ENCODE measurements at regions not wholly inside any gene's neighbourhood (a gene's known extent, or its start where the extent isn't known, plus 50 kb on each side); places are given as distances from the start of the nearest gene placed in this dataset.

DNA sequence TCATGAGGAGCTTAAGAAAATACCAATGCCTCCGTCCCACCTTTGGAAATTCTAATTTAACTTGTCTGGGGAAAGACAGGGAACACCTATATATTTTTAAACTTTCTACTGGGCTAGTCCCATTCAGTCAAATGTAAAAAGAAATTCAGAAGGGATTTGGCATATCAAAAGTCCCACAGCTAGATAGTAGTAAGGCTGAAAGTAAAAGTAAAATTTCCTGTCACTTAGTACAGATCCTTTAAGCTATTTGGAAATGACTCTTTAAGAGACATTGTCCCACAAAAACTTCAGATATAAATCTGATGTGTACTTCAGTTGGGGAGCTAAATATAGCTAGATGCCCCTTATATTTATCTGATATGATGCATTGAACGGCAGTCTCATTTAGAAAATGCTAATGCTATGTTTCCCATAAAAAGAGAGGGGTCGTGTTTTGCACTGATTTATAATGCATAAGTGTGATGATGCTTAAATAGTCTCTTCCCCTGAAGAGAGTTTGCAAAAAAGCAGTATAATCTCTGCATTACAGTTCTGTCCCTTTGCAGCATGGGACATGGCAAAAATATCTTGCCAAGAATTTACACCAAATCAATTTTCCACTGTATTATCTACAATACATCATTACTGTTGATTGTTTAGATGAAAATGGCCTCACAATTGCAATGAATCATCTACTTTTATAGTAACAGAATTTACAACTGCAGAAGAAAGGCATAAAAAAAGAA, 860.8 kb upstream of the MAP3K7 start:
- TF ChIP-seq ZZZ3 (IDR thresholded peaks at IDR 0.05; ENCODE audit: control insufficient read depth, insufficient read length, low read depth) (no peak), MAX (IDR thresholded peaks at IDR 0.05; ENCODE audit: low read depth, low read length) (no peak), CTCF (IDR thresholded peaks at IDR 0.05 in 2 of 3, conservative IDR thresholded peaks at IDR 0.05 in 1 of 3; ENCODE audit: control insufficient read depth in 2 of 3, extremely low read depth in 1 of 3, insufficient read depth in 1 of 3, low read depth in 3 of 3, low read length in 3 of 3) (no peak), PAX5 (IDR thresholded peaks at IDR 0.05; ENCODE audit: borderline replicate concordance, low read depth, low read length) (no peak), KAT2A (conservative IDR thresholded peaks at IDR 0.05; ENCODE audit: control insufficient read depth, low read depth, low read length) (no peak), NFYB (IDR thresholded peaks at IDR 0.05; ENCODE audit: insufficient read depth, low read depth, low read length) (no peak), BHLHE40 (IDR thresholded peaks at IDR 0.05; ENCODE audit: borderline replicate concordance in 1 of 2, low read depth in 2 of 2, low read length in 1 of 2) (no peak), FOS (IDR thresholded peaks at IDR 0.05; ENCODE audit: borderline replicate concordance, extremely low read depth, insufficient read length) (no peak), RELA (IDR thresholded peaks at IDR 0.05; ENCODE audit: borderline replicate concordance, partially characterized antibody) (no peak)

Measured in GM12878 (cell line).